A549 (cell line): ENCODE measurements at regions not wholly inside any gene's neighbourhood (a gene's known extent, or its start where the extent isn't known, plus 50 kb on each side); places are given as distances from the start of the nearest gene placed in this dataset.

Experiments used
- ATAC-seq, 2 experiments: fragments of 200-7000 bp in 1 of 2; fragments of >200 bp in 1 of 2; cut with Nextera tagmentation in 1 of 2; cut with Tn5 transposase in 1 of 2; 3 replicates each; pipeline versions ENCODE4 v1.8.0 to v1.9.1; 2018 to 2020; ENCODE audit warnings: mild to moderate bottlenecking in 1 of 2, moderate library complexity in 1 of 2
- CTCF ChIA-PET: fragments of 300-600 bp; sonication (Branson Sonifier 250); formaldehyde crosslinking; extraction: SDS; loops from one replicate; lab custom pipeline; 2021; ENCODE audit warnings: antibody characterized with exemption, inconsistent platforms; lab: Yijun Ruan, JAX
- POLR2A ChIA-PET: fragments of 350-600 bp; formaldehyde crosslinking; extraction: SDS; loops from one replicate; lab custom pipeline; 2021; ENCODE audit warnings: antibody characterized with exemption, inconsistent platforms; lab: Yijun Ruan, JAX
- DNase-seq, 2 experiments: peaks; one replicate each; pipeline versions ENCODE4 v3.0.0 to v3.0.0-alpha.2; 2011 to 2016; ENCODE audit warnings: low read depth in 1 of 2, low spot score in 1 of 2
- FAIRE-seq: peaks from 2 replicates; lab custom pipeline; 2011; peaks lifted over from hg19 to GRCh38; lab: Jason Lieb, UNC
- H3K27ac ChIP-seq, 2 experiments: fragments of >200 bp; sonication (Bioruptor Twin); formaldehyde crosslinking; 3 replicates each; pipeline ENCODE4 v1.5.1; 2016 to 2017
- H3K4me1 ChIP-seq: fragments of >200 bp; sonication (Bioruptor Twin); formaldehyde crosslinking; 3 replicates; pipeline ENCODE4 v1.6.1; 2016
- H3K4me2 ChIP-seq: fragments of >200 bp; sonication (Bioruptor Twin); formaldehyde crosslinking; 3 replicates; pipeline ENCODE4 v1.6.1; 2016
- H3K4me3 ChIP-seq: fragments of >200 bp; sonication (Bioruptor Twin); formaldehyde crosslinking; 3 replicates; pipeline ENCODE4 v1.5.1; 2016
- H3K9me3 ChIP-seq: fragments of >200 bp; sonication (Bioruptor Twin); formaldehyde crosslinking; 3 replicates; pipeline ENCODE4 v1.6.1; 2016
- CBX2 ChIP-seq: fragments of 200-600 bp; sonication (generic); IDR thresholded peaks from 2 replicates; pipeline ENCODE4 v1.6.1; 2016; ENCODE audit warnings: low read depth, mild to moderate bottlenecking, borderline replicate concordance
- CBX8 ChIP-seq: fragments of 200-600 bp; sonication (generic); IDR thresholded peaks from 2 replicates; pipeline ENCODE4 v1.6.1; 2016
- CEBPB ChIP-seq, 2 experiments: fragments of >200 bp in 1 of 2; sonication (Bioruptor Twin) in 1 of 2; formaldehyde crosslinking in 1 of 2; IDR thresholded peaks; 2 replicates each; pipeline ENCODE4 v1.6.1; 2012 to 2016
- CHD4 ChIP-seq: fragments of 200-600 bp; sonication (generic); IDR thresholded peaks from 2 replicates; pipeline ENCODE4 v1.6.1; 2016; ENCODE audit warnings: antibody characterized with exemption, mild to moderate bottlenecking, borderline replicate concordance
- CTCF ChIP-seq: fragments of >200 bp; sonication (Bioruptor Twin); formaldehyde crosslinking; IDR thresholded peaks from 3 replicates; pipeline ENCODE4 v1.5.1; 2016
- E2F6 ChIP-seq: IDR thresholded peaks from 2 replicates; pipeline ENCODE4 v1.6.1; 2012; ENCODE audit warnings: low read depth, borderline replicate concordance
- EHF ChIP-seq: fragments of 250-450 bp; sonication (Bioruptor Pico); IDR thresholded peaks from 2 replicates; pipeline ENCODE4 v1.5.0; 2020; ENCODE audit warnings: mild to moderate bottlenecking
- ELK1 ChIP-seq: fragments of 150-350 bp; IDR thresholded peaks from 2 replicates; pipeline ENCODE4 v1.6.1; 2014; ENCODE audit warnings: low read depth, mild to moderate bottlenecking, low read length
- ESRRA ChIP-seq: fragments of 150-350 bp; IDR thresholded peaks from 2 replicates; pipeline ENCODE4 v1.6.1; 2014; ENCODE audit warnings: mild to moderate bottlenecking, low read length, borderline replicate concordance
- FOSB ChIP-seq: fragments of 250-450 bp; sonication (Bioruptor Pico); IDR thresholded peaks from 2 replicates; pipeline ENCODE4 v1.5.0; 2020; ENCODE audit warnings: mild to moderate bottlenecking, moderate library complexity
- GATA3 ChIP-seq: IDR thresholded peaks from 2 replicates; pipeline ENCODE4 v1.6.1; 2012; ENCODE audit warnings: borderline replicate concordance
- HDAC2 ChIP-seq: fragments of 200-600 bp; sonication (generic); IDR thresholded peaks from 2 replicates; pipeline ENCODE4 v1.6.1; 2016
- KDM5A ChIP-seq: fragments of 200-600 bp; sonication (generic); IDR thresholded peaks from 2 replicates; pipeline ENCODE4 v1.6.1; 2016; ENCODE audit warnings: antibody characterized with exemption, mild to moderate bottlenecking
- NPAS2 ChIP-seq: fragments of 250-450 bp; sonication (Bioruptor Pico); IDR thresholded peaks from 2 replicates; pipeline ENCODE4 v1.8.0; 2022; ENCODE audit warnings: mild to moderate bottlenecking, moderate library complexity, borderline replicate concordance
- PBX3 ChIP-seq: IDR thresholded peaks from 2 replicates; pipeline ENCODE4 v1.6.1; 2012
- RARB ChIP-seq: fragments of 250-450 bp; sonication (Bioruptor Pico); IDR thresholded peaks from 2 replicates; pipeline ENCODE4 v1.8.0; 2021; ENCODE audit warnings: mild to moderate bottlenecking, moderate library complexity
- REST ChIP-seq: fragments of 200-600 bp; sonication (generic); IDR thresholded peaks from 2 replicates; pipeline ENCODE4 v1.6.1; 2016; ENCODE audit warnings: antibody characterized with exemption, mild to moderate bottlenecking, moderate library complexity
- RFX5 ChIP-seq: fragments of 450-650 bp; IDR thresholded peaks from 2 replicates; pipeline ENCODE4 v1.7.1; 2014; ENCODE audit warnings: antibody characterized with exemption, mild to moderate bottlenecking, moderate library complexity
- ZC3H11A ChIP-seq: fragments of 450-650 bp; IDR thresholded peaks from 2 replicates; pipeline ENCODE4 v1.6.1; 2014; ENCODE audit warnings: antibody characterized with exemption, mild to moderate bottlenecking
- ZFP36 ChIP-seq: fragments of 450-650 bp; IDR thresholded peaks from 2 replicates; pipeline ENCODE4 v1.6.1; 2014; ENCODE audit warnings: borderline replicate concordance; ENCODE audit not compliant: partially characterized antibody
- WGBS: methylation state at CpG from one replicate; pipeline ENCODE4 v1.1.6; 2017; ENCODE audit errors: missing lambda C conversion rate; 5-methylcytosine and 5-hydroxymethylcytosine counted together

- FAIRE-seq (no peak), ATAC-seq (no peak), DNase-seq (no peak)
- WGBS = 95% methylated on average over 3 of the region's 3 CpGs
- TF ChIP-seq CTCF (no peak), GATA3 (no peak), ELK1 (no peak), E2F6 (no peak), ZFP36 (no peak), RARB (CRISPR knock-in tag) (no peak)
- Histone ChIP-seq H3K4me1 (no peaks in the 10 kb centered on the region), H3K9me3 (no peaks in the 10 kb centered on the region), H3K27ac (peak overlapping the region in 1 of 2 experiments; percentile 43; a peak in 1 of 6 replicates), H3K4me3 (no peak overlapping the region), H3K4me2 (no peak overlapping the region)
- ChIA-PET POLR2A (no interaction called here), CTCF (interaction anchor here (0.9 to 1.2 kb wide), 2 partner anchors 30 to 68 kb away, joined by 3 to 4 read pairs; no protein-coding TSS in a partner anchor)
Observed at GRCh38 chr2:234433201-234433600, 63.7 kb downstream of the ARL4C start.

- Histone ChIP-seq H3K9me3 (no peaks in the 10 kb centered on the region), H3K27ac (0 out of 6 replicates have a peak overlapping the region, but pooled peaks of 1 of the 2 experiments have one; percentile 18), H3K4me1 (peaks cover 13% of the 10 kb centered on the region), H3K4me3 (no peak overlapping the region), H3K4me2 (no peak overlapping the region)
- 84% methylated on average over 2 of the region's 2 CpGs for WGBS
- TF ChIP-seq FOSB (no peak), EHF (CRISPR knock-in tag) (no peak), CHD4 (no peak), CBX8 (no peak), NPAS2 (no peak), RARB (CRISPR knock-in tag) (no peak), CTCF (no peak), ZFP36 (no peak), HDAC2 (no peak), ZC3H11A (no peak), RFX5 (no peak), ELK1 (no peak), PBX3 (no peak), ESRRA (no peak), KDM5A (no peak), CEBPB (IDR thresholded peaks at IDR 0.05) (no peak), REST (no peak), CBX2 (no peak)
- ATAC-seq (no peak), DNase-seq (no peak), FAIRE-seq (no peak)
- ChIA-PET CTCF (no interaction called here), POLR2A (no interaction called here)
Observed at GRCh38 chr2:234430871-234431270, 66.0 kb downstream of the ARL4C start.
